OCI-LY7 (cell line): ENCODE measurements at regions not wholly inside any gene's neighbourhood (a gene's known extent, or its start where the extent isn't known, plus 50 kb on each side); places are given as distances from the start of the nearest gene placed in this dataset.

ENCODE experiments used
- BruUV-seq: library from RNA; stranded (reverse); fragments of 400-500 nt; replicated peaks from 2 replicates; lab custom pipeline; 2021; lab: Mats Ljungman, UMichigan
- CTCF ChIA-PET: fragments of 300-600 bp; sonication (Branson Sonifier 250); formaldehyde crosslinking; loops from one replicate; lab custom pipeline; 2022; ENCODE audit warnings: antibody characterized with exemption; ENCODE audit not compliant: unreplicated experiment; lab: Charles Lee
- POLR2A ChIA-PET: fragments of 300-600 bp; sonication (Branson Sonifier 250); formaldehyde crosslinking; loops from one replicate; lab custom pipeline; 2022; ENCODE audit warnings: antibody characterized with exemption; lab: Charles Lee
- DNase-seq: peaks from one replicate; pipeline ENCODE4 v3.0.0-alpha.2; 2015; ENCODE audit warnings: low spot score
- H2AFZ ChIP-seq: fragments of 200-600 bp; sonication (generic), shearing (Covaris generic); 2 replicates; pipeline ENCODE4 v1.6.1; 2014; ENCODE audit warnings: mild to moderate bottlenecking, antibody characterized with exemption, low read length, moderate library complexity
- H3K27ac ChIP-seq: fragments of 200-600 bp; sonication (generic); 2 replicates; pipeline ENCODE4 v1.5.1; 2014; ENCODE audit warnings: mixed run types, low read depth, mild to moderate bottlenecking, moderate library complexity, low read length, inconsistent platforms; ENCODE audit not compliant: poor library complexity, severe bottlenecking
- H3K36me3 ChIP-seq: fragments of 200-600 bp; sonication (generic); 2 replicates; pipeline ENCODE4 v1.6.1; 2014; ENCODE audit warnings: mild to moderate bottlenecking, antibody characterized with exemption, low read length, moderate library complexity, mixed read lengths; ENCODE audit not compliant: insufficient read depth
- H3K4me1 ChIP-seq: fragments of 200-600 bp; sonication (generic); 2 replicates; pipeline ENCODE4 v1.5.1; 2014; ENCODE audit warnings: mild to moderate bottlenecking, low read length; ENCODE audit not compliant: insufficient read depth, poor library complexity, severe bottlenecking
- H3K4me2 ChIP-seq: fragments of 200-600 bp; sonication (generic); 2 replicates; pipeline ENCODE4 v1.6.1; 2014; ENCODE audit warnings: mild to moderate bottlenecking, low read length
- H3K4me3 ChIP-seq: fragments of 200-600 bp; sonication (generic); 2 replicates; pipeline ENCODE4 v1.5.1; 2014; ENCODE audit warnings: mild to moderate bottlenecking, low read depth, low read length; ENCODE audit not compliant: poor library complexity, severe bottlenecking
- H3K79me2 ChIP-seq: fragments of 200-600 bp; sonication (generic); 2 replicates; pipeline ENCODE4 v1.6.1; 2016; ENCODE audit warnings: low read depth, mild to moderate bottlenecking, low read length, moderate library complexity, mixed read lengths; ENCODE audit not compliant: insufficient read depth
- H3K9me2 ChIP-seq: fragments of 200-600 bp; sonication (generic); 2 replicates; pipeline ENCODE4 v1.6.1; 2016; ENCODE audit warnings: mild to moderate bottlenecking, low read length, mixed read lengths; ENCODE audit not compliant: insufficient read depth
- H3K9me3 ChIP-seq: fragments of 200-600 bp; sonication (generic); 2 replicates; pipeline ENCODE4 v1.6.1; 2014; ENCODE audit warnings: mild to moderate bottlenecking, mixed run types, low read length, mixed read lengths
- H4K20me1 ChIP-seq: fragments of 200-600 bp; sonication (generic); 2 replicates; pipeline ENCODE4 v1.6.1; 2014; ENCODE audit warnings: mild to moderate bottlenecking, antibody characterized with exemption, low read length, moderate library complexity, mixed read lengths; ENCODE audit not compliant: insufficient read depth
- EZH2phosphoT487 ChIP-seq: fragments of 200-600 bp; sonication (generic); IDR thresholded peaks from 2 replicates; pipeline ENCODE4 v1.6.1; 2018; ENCODE audit warnings: low read depth, borderline replicate concordance, mild to moderate bottlenecking, mixed run types, antibody characterized with exemption, low read length, moderate library complexity, mixed read lengths
- intact Hi-C: fragments of 100-400 bp; cut with micrococcal nuclease; formaldehyde crosslinking; loops from one replicate; pipeline ENCODE4 v1.10.0; 2022; ENCODE audit not compliant: unreplicated experiment
- TF ChIP-seq, protein P1 (sequence below): fragments of 200-600 bp; sonication (generic); conservative IDR thresholded peaks from 2 replicates; pipeline ENCODE4 v1.5.1; 2014; ENCODE audit warnings: mild to moderate bottlenecking, antibody characterized with exemption, low read length, moderate library complexity, mixed read lengths

GRCh38 chr9:118439441-118439840, 735.2 kb downstream of the TLR4 start:
- H3K79me2 ChIP-seq: no peaks in the 10 kb centered on the region
- no peak overlapping the region for H3K4me2 ChIP-seq
- no peaks in the 10 kb centered on the region for H3K9me3 ChIP-seq
- CTCF ChIA-PET: no interaction called here
- H3K4me3 ChIP-seq: no peak overlapping the region
- H4K20me1 ChIP-seq: no peaks in the 10 kb centered on the region
- TF ChIP-seq EZH2phosphoT487: no peak
- TF ChIP-seq, protein P1, sequence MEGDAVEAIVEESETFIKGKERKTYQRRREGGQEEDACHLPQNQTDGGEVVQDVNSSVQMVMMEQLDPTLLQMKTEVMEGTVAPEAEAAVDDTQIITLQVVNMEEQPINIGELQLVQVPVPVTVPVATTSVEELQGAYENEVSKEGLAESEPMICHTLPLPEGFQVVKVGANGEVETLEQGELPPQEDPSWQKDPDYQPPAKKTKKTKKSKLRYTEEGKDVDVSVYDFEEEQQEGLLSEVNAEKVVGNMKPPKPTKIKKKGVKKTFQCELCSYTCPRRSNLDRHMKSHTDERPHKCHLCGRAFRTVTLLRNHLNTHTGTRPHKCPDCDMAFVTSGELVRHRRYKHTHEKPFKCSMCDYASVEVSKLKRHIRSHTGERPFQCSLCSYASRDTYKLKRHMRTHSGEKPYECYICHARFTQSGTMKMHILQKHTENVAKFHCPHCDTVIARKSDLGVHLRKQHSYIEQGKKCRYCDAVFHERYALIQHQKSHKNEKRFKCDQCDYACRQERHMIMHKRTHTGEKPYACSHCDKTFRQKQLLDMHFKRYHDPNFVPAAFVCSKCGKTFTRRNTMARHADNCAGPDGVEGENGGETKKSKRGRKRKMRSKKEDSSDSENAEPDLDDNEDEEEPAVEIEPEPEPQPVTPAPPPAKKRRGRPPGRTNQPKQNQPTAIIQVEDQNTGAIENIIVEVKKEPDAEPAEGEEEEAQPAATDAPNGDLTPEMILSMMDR: no peak
- H3K27ac ChIP-seq: no peak overlapping the region
- no peak for DNase-seq
- POLR2A ChIA-PET: interaction anchor here (0.7 kb wide), 1 partner anchor 59 kb away, joined by 4 read pairs; no protein-coding TSS in a partner anchor
- H3K36me3 ChIP-seq: no peaks in the 10 kb centered on the region
- no peaks in the 10 kb centered on the region for H3K9me2 ChIP-seq
- no TSS peak for BruUV-seq
- intact Hi-C loops: no loop called here
- no peak overlapping the region for H2AFZ ChIP-seq
- H3K4me1 ChIP-seq: no peaks in the 10 kb centered on the region

DNA sequence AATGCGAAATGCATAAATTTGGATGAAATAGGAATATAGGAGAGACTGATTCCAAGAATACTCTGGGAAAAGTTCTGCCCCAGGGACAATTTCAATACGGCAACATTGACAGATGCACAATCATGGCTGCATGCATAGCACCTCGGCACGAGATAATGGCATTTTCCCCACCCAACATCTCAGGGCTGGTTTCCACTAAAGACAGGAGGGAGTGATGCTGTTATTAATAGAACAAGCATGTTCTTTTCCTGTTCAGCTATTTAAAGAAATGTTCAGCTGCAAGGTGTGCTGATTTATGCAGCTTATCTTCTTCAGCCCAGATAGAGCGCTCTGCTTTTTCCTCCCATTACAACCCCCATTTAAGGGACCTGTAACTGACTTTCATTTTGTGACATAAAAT, 740.2 kb downstream of the TLR4 start:
- Histone ChIP-seq H3K9me2 (no peaks in the 10 kb centered on the region), H3K9me3 (no peaks in the 10 kb centered on the region), H3K79me2 (no peaks in the 10 kb centered on the region), H3K4me1 (no peaks in the 10 kb centered on the region), H3K4me3 (no peak overlapping the region), H3K4me2 (no peak overlapping the region), H3K36me3 (no peaks in the 10 kb centered on the region), H2AFZ (no peak overlapping the region), H4K20me1 (no peaks in the 10 kb centered on the region), H3K27ac (no peak overlapping the region)
- no TSS peak for BruUV-seq
- TF ChIP-seq EZH2phosphoT487: no peak
- TF ChIP-seq, protein P1: no peak
- ChIA-PET POLR2A (no interaction called here), CTCF (no interaction called here)
- DNase-seq: no peak
- intact Hi-C loops: no loop called here

- Histone ChIP-seq H3K79me2 (no peaks in the 10 kb centered on the region), H4K20me1 (no peaks in the 10 kb centered on the region), H3K27ac (no peak overlapping the region), H2AFZ (no peak overlapping the region), H3K9me3 (no peaks in the 10 kb centered on the region), H3K36me3 (no peaks in the 10 kb centered on the region), H3K4me3 (no peak overlapping the region), H3K4me1 (no peaks in the 10 kb centered on the region), H3K4me2 (no peak overlapping the region), H3K9me2 (no peaks in the 10 kb centered on the region)
- no TSS peak for BruUV-seq
- ChIA-PET CTCF (no interaction called here), POLR2A (no interaction called here)
- no peak for DNase-seq
- no peak for TF ChIP-seq EZH2phosphoT487
- TF ChIP-seq, protein P1: no peak
- intact Hi-C loops: no loop called here
These were observed 742.9 kb downstream of the TLR4 start for GRCh38 chr9:118446943-118447639.
